ENCODE measurements at regions not wholly inside any gene's neighbourhood (a gene's known extent, or its start where the extent isn't known, plus 50 kb on each side); places are given as distances from the start of the nearest gene placed in this dataset.

DNA sequence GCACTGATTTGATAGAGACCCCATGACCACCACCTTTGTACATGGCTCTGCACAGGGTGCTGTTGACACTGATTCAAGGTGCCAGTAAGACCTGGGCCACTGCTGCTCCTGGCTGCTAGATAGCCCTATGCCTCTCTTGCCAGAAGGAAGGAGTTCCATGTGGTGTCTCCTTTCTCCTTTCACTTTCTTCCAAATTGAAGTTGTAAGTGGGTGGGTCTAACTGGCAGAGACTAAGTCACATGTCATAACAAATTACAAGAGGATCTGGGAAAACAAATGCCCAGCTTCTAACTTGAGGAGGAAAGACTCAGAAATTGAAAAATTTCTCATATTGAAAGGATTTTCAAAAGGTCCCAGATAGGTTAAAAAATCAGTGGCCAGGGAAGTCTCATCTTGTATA, 116.8 kb downstream of the TFAP2B start:
- DNase-seq (ENCODE audit: low read depth): no peak
- no peak overlapping the region for H3K4me3 ChIP-seq (ENCODE audit: low read depth, low read length)
- TF ChIP-seq, protein P1, sequence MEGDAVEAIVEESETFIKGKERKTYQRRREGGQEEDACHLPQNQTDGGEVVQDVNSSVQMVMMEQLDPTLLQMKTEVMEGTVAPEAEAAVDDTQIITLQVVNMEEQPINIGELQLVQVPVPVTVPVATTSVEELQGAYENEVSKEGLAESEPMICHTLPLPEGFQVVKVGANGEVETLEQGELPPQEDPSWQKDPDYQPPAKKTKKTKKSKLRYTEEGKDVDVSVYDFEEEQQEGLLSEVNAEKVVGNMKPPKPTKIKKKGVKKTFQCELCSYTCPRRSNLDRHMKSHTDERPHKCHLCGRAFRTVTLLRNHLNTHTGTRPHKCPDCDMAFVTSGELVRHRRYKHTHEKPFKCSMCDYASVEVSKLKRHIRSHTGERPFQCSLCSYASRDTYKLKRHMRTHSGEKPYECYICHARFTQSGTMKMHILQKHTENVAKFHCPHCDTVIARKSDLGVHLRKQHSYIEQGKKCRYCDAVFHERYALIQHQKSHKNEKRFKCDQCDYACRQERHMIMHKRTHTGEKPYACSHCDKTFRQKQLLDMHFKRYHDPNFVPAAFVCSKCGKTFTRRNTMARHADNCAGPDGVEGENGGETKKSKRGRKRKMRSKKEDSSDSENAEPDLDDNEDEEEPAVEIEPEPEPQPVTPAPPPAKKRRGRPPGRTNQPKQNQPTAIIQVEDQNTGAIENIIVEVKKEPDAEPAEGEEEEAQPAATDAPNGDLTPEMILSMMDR (IDR thresholded peaks at IDR 0.05; ENCODE audit: control insufficient read depth, extremely low read depth, insufficient read depth): no peak

DNA sequence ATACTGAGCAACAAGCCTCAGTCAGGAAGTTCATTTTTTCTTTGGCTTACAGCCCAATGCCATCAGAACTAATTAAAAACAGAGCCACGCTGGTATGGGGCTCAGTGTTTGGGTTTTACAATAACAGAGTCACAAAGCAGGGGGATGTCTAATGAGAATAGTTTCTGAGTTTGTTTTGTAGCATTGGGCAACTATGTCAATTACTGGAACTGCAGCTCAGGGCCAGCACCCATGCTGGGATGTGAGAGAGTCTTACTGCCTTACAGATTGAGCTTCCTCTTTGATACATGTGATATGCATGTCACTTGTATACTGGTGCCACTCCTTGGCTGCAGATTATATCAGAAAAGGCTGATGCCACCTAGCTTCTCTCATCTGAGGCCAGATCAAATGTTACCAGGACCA, 117.6 kb downstream of the TFAP2B start:
- H3K4me3 ChIP-seq (ENCODE audit: low read depth, low read length): no peak overlapping the region
- TF ChIP-seq, protein P1 (IDR thresholded peaks at IDR 0.05; ENCODE audit: control insufficient read depth, extremely low read depth, insufficient read depth): no peak
- DNase-seq (ENCODE audit: low read depth): no peak

DNA sequence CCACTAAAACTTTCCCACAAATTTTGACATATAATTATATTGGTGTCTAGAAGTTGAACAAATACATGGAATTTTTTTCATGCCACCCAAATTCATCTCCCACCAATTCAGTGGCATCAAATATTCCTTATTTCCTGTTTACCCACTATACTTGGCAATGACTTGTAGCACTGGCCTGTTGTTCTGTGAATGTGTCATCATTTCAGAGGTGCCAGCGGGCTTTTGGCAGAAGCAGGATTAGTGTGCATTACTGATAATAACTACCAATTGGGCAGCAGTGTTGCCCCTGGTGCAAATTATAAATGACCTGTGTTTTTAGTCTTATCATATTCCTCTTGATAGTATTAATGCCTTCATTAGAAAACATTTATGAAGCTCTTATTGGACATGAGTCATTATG, 121.3 kb downstream of the TFAP2B start:
- no peak for DNase-seq (ENCODE audit: low read depth)
- TF ChIP-seq, protein P1 (IDR thresholded peaks at IDR 0.05; ENCODE audit: control insufficient read depth, extremely low read depth, insufficient read depth): no peak

DNA sequence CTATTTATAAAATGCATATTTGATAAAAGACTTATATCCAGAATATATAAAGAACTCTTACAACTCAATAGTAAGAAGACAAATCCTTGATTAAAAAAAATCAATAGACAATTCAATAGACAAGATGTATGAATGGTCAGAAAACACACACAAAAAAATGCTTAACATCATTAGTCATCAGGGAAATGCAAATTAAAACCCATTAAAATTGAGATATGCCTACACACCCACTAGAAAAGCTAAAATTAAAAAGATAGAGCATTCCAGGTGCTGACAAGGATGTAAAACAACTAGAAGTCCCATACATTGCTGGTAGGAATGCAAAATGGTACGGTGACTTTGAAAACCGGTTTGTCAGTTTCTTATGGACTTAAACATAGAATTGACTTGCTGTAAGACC, 127.1 kb downstream of the TFAP2B start:
- TF ChIP-seq, protein P1 (IDR thresholded peaks at IDR 0.05; ENCODE audit: control insufficient read depth, extremely low read depth, insufficient read depth): no peak
- no peak for DNase-seq (ENCODE audit: low read depth)

More for the DNA sequence above, 121.3 kb downstream of the TFAP2B start:
- no peak overlapping the region for H3K4me3 ChIP-seq (ENCODE audit: low read depth, low read length)

DNA sequence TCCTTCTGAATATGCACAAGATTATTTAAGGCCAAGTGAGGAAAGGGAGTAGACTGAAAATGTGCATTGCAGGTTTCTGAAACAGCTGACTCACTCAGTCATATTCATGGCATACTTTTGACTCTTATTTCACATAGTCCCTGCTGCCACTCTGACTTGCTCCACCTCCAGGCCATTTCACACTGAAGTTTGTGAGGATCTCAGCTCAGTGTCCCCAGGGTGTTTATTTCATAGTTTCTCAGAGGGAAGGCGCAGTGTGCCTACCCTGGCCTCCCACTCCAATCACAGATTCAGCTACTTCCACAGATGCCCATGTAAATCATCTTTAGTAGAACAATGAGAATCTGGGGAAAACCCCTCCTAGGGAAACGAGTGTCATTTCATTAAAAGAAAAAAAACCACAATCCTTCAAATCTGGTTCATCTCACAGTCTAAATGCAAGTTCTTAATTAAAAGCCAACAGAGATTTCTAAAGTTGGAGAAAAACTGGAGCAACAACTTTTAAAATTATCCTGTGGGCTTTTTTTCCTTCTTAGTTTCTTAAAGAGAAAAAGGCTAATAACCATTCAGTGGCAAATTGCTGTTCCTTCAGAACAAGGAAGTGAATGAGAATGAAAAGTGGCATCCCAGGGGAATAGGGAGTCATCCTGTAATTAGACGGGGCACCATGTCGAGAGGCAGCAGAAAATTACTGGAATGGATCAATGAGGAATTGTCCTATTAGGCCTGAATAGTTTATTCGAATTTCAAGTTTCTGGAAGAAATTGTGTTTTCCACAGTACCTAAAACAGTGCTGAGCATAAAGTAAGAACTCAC, 133.6 kb downstream of the TFAP2B start:
- no peak overlapping the region for H3K4me3 ChIP-seq (ENCODE audit: low read depth, low read length)
- TF ChIP-seq, protein P1 (IDR thresholded peaks at IDR 0.05; ENCODE audit: control insufficient read depth, extremely low read depth, insufficient read depth): no peak
- no peak for DNase-seq (ENCODE audit: low read depth)

More for the DNA sequence above, 127.1 kb downstream of the TFAP2B start:
- no peak overlapping the region for H3K4me3 ChIP-seq (ENCODE audit: low read depth, low read length)

DNA sequence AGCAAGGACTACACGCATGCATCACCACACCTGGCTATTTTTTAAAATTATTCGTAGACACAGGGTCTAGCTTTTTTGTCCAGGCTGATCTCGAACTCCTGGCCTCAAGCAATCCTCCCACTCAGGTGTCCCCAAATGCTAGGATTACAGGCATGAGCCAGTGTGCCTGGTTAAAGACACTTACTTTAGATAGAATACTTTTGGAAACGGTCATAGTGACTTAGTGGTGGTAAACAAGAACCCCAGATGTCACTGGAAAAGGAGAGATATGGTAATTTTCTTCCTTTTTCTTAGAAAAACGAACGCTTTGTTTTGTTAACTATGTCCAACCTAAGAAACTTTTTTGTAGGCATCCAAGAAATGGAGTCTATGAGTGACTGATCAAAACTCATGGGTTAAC, 137.3 kb downstream of the TFAP2B start:
- no peak for DNase-seq (ENCODE audit: low read depth)
- TF ChIP-seq, protein P1 (IDR thresholded peaks at IDR 0.05; ENCODE audit: control insufficient read depth, extremely low read depth, insufficient read depth): no peak
- no peak overlapping the region for H3K4me3 ChIP-seq (ENCODE audit: low read depth, low read length)
